Suprapubic skin (tissue), 4 donors: ENCODE measurements at regions not wholly inside any gene's neighbourhood (a gene's known extent, or its start where the extent isn't known, plus 50 kb on each side); places are given as distances from the start of the nearest gene placed in this dataset.

ENCODE experiments used
- DNase-seq, 2 donors: peaks; one replicate each; pipeline ENCODE4 v3.0.0-alpha.2; 2019; ENCODE audit warnings: low spot score in 2 of 2
- H3K27ac ChIP-seq: fragments of 200-600 bp; sonication (generic); one replicate; pipeline ENCODE4 v1.5.1; 2019
- H3K27me3 ChIP-seq: fragments of 200-600 bp; sonication (generic); one replicate; pipeline ENCODE4 v1.5.1; 2019
- H3K36me3 ChIP-seq: fragments of 200-600 bp; sonication (generic); one replicate; pipeline ENCODE4 v1.5.1; 2019
- H3K4me1 ChIP-seq: fragments of 200-600 bp; sonication (generic); one replicate; pipeline ENCODE4 v1.5.1; 2019
- H3K4me3 ChIP-seq: fragments of 200-600 bp; sonication (generic); one replicate; pipeline ENCODE4 v1.5.1; 2019; ENCODE audit warnings: mild to moderate bottlenecking
- H3K9me3 ChIP-seq: fragments of 200-600 bp; sonication (generic); one replicate; pipeline ENCODE4 v1.5.1; 2019
- CTCF ChIP-seq, 2 donors: fragments of 200-600 bp in 1 of 2; fragments of 450-650 bp in 1 of 2; sonication (generic) in 1 of 2; IDR thresholded peaks; one replicate each; pipeline ENCODE4 v1.5.1; 2016 to 2019; ENCODE audit warnings: antibody characterized with exemption in 2 of 2, mild to moderate bottlenecking in 1 of 2, moderate library complexity in 1 of 2
- EP300 ChIP-seq: sonication (generic); formaldehyde crosslinking; IDR thresholded peaks from one replicate; pipeline ENCODE4 v1.6.1; 2017; ENCODE audit warnings: antibody characterized with exemption
- POLR2A ChIP-seq, 2 donors: fragments of 450-650 bp; IDR thresholded peaks; one replicate each; pipeline ENCODE4 v1.6.1; 2017; ENCODE audit warnings: antibody characterized with exemption in 2 of 2, mild to moderate bottlenecking in 2 of 2, moderate library complexity in 2 of 2
- POLR2AphosphoS5 ChIP-seq, 3 donors: sonication (generic); formaldehyde crosslinking; IDR thresholded peaks; one replicate each; pipeline ENCODE4 v1.6.1; 2017; ENCODE audit warnings: antibody characterized with exemption in 3 of 3
- WGBS: methylation state at CpG from one replicate; pipeline ENCODE4 v1.1.5; 2018; 5-methylcytosine and 5-hydroxymethylcytosine counted together

- DNase-seq, result no peak
- Histone ChIP-seq H3K27ac (no peak overlapping the region), H3K27me3 (peaks cover 5% of the 10 kb centered on the region), H3K4me3 (no peak overlapping the region), H3K9me3 (no peaks in the 10 kb centered on the region), H3K4me1 (no peaks in the 10 kb centered on the region), H3K36me3 (no peaks in the 10 kb centered on the region)
- 81% methylated on average over 3 of the region's 3 CpGs for WGBS
- TF ChIP-seq POLR2AphosphoS5 (IDR thresholded peaks at IDR 0.05) (no peak), EP300 (no peak), POLR2A (IDR thresholded peaks at IDR 0.05) (no peak), CTCF (IDR thresholded peaks at IDR 0.05) (no peak)
Observed at GRCh38 chr7:42987648-42988214, 55.6 kb downstream of the MRPL32 start.

DNA sequence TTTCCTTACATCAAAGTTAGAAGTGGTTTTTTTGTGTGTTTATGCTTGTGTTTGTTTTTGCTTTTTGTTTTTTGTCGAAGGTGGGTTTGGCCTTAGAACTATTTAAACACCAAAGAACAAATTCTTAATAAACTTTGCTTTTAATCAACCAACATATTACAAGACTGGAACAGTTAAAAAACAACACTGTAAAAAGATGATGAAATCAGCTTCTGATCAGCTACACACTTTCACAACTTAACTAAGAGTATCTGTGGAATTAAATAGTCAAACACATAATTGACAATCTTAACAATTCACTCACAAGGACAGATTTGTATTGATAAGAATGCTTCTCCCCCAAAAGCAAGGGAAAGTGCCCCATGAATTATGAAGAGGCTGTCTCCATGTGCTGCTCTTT, 58.8 kb downstream of the MRPL32 start:
- Histone ChIP-seq H3K27me3 (peaks cover 5% of the 10 kb centered on the region), H3K4me3 (no peak overlapping the region), H3K36me3 (no peaks in the 10 kb centered on the region), H3K27ac (no peak overlapping the region), H3K4me1 (no peaks in the 10 kb centered on the region), H3K9me3 (no peaks in the 10 kb centered on the region)
- WGBS, result 87% methylated on average over 1 of the region's 1 CpG
- TF ChIP-seq POLR2A (IDR thresholded peaks at IDR 0.05), result no peak
- no peak for TF ChIP-seq CTCF (IDR thresholded peaks at IDR 0.05)
- TF ChIP-seq POLR2AphosphoS5 (IDR thresholded peaks at IDR 0.05), result no peak
- no peak for TF ChIP-seq EP300
- DNase-seq, result no peak

DNA sequence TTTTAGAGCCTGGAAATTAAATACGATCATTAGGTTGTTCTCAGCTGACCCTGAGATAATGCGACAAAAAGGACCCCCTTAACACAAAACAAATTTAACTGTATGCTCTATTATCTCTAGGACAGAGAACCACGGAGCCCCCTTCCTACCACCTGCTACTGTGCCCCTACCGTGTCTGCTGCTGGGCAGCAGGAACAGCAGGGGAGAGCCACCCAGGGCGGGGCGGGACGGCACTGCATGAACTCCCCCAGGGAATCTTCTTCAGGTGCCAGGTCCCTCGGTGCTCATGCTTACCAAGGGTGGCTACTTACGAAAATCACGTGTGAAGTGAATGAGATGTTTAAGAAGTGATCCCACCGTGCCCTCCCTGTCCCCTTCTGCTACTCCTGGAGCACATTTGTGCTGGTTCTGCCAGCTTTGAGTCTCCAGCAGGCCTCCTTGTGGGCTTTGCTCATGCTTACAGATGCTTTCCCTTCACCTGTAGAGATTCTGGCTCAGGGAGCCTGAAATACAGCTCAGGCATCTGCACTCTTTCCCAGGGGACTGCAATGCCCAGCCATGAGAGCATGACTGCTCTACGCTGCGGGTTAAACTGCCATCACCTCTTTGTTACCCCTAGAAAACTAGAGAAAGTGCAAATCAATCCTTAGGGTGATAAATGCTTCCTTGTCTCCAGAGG, 59.9 kb downstream of the MRPL32 start:
- Histone ChIP-seq H3K27ac (no peak overlapping the region), H3K9me3 (no peaks in the 10 kb centered on the region), H3K27me3 (peaks cover 5% of the 10 kb centered on the region), H3K4me1 (no peaks in the 10 kb centered on the region), H3K4me3 (no peak overlapping the region), H3K36me3 (no peaks in the 10 kb centered on the region)
- WGBS, result 68% methylated on average over 13 of the region's 13 CpGs
- TF ChIP-seq CTCF (IDR thresholded peaks at IDR 0.05) (no peak), POLR2A (IDR thresholded peaks at IDR 0.05) (no peak), EP300 (no peak), POLR2AphosphoS5 (IDR thresholded peaks at IDR 0.05) (no peak)
- no peak for DNase-seq

DNA sequence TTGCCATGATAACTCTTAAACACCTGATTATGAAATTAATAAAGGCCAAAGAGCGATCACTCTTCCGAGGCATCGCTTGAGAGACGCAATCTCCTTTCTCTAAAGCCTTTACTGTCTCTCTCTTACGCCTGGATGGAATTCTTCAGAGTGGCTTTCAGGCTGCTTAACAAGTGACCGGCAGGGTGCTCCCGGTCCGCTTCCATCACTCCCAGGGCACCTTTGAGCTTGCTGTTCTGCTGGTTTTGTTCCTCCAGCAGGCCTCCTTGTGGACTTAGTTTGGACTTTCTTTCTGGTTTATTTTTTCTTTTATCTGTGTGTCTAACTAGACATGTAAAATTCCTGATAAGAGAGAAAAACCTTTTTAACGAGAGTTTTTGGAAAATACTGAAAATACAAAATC, 60.9 kb downstream of the MRPL32 start:
- Histone ChIP-seq H3K4me3 (no peak overlapping the region), H3K9me3 (no peaks in the 10 kb centered on the region), H3K27ac (no peak overlapping the region), H3K4me1 (no peaks in the 10 kb centered on the region), H3K36me3 (no peaks in the 10 kb centered on the region), H3K27me3 (peaks cover 5% of the 10 kb centered on the region)
- no peak for DNase-seq
- 81% methylated on average over 9 of the region's 9 CpGs for WGBS
- TF ChIP-seq CTCF (IDR thresholded peaks at IDR 0.05) (no peak), POLR2A (IDR thresholded peaks at IDR 0.05) (no peak), POLR2AphosphoS5 (IDR thresholded peaks at IDR 0.05) (no peak), EP300 (no peak)

GRCh38 chr7:42994096-42994495, 61.9 kb downstream of the MRPL32 start:
- no peaks in the 10 kb centered on the region for H3K36me3 ChIP-seq
- no peak for DNase-seq
- WGBS, result 87% methylated on average over 2 of the region's 2 CpGs

More at GRCh38 chr7:42994096-42994495, 61.9 kb downstream of the MRPL32 start:
- H3K27me3 ChIP-seq, result peaks cover 5% of the 10 kb centered on the region
- no peak overlapping the region for H3K27ac ChIP-seq
- H3K4me3 ChIP-seq, result no peak overlapping the region
- TF ChIP-seq EP300, result no peak
- no peak for TF ChIP-seq POLR2A (IDR thresholded peaks at IDR 0.05)
- no peak for TF ChIP-seq CTCF (IDR thresholded peaks at IDR 0.05)
- TF ChIP-seq POLR2AphosphoS5 (IDR thresholded peaks at IDR 0.05), result no peak
- no peaks in the 10 kb centered on the region for H3K9me3 ChIP-seq
- H3K4me1 ChIP-seq, result no peaks in the 10 kb centered on the region
